Cardiac fibroblast (primary cell): ENCODE measurements at regions not wholly inside any gene's neighbourhood (a gene's known extent, or its start where the extent isn't known, plus 50 kb on each side); places are given as distances from the start of the nearest gene placed in this dataset.

Experiments
- DNase-seq, 2 donors: peaks; one replicate each; pipeline versions ENCODE4 v3.0.0 to v3.0.0-alpha.2; 2010; ENCODE audit warnings: low read depth in 2 of 2
- H3K4me3 ChIP-seq, 2 donors: replicated peaks in 1 of 2; 1 replicate in 1 of 2; 2 replicates in 1 of 2; pipeline ENCODE4 v1.5.1; 2011; ENCODE audit warnings: low read depth in 2 of 2, low read length in 2 of 2, mild to moderate bottlenecking in 2 of 2, moderate library complexity in 1 of 2
- CTCF ChIP-seq: IDR thresholded peaks from one replicate; pipeline ENCODE4 v1.5.1; 2011; ENCODE audit warnings: low read depth, mild to moderate bottlenecking, low read length, inconsistent platforms

DNA sequence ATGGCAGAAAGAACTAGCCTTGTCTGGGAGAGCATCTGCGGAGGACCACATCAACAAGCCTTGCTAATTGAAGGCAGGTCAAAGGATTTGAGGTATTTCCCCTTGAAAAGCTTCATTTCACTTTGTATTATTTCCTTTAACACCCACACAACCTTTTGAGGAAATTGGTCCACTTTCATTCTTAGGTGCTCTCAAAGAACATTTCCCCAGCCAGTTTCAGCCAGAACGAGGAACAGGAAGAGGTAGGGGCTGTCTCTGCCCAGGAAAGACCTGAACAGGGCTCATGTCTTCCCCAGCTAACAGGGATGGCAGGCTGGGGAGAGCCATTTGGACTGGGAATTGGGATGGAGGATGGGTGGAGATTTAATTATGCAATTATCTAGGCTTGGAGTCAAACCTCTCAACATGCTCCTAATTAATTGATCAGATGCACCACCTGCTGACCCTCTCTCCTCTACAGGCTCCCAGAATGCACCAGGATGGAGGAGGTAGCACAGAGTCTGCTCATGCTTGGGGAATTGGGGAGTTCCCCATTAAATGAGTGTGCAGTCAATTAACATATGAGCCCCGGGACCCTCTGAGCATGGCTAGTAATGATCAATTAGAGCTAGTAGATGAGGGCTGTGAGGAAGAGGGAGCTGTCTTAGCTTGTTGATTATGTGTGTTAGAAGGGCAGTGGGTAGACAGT is 84.6 kb downstream of the GP2 start:
- no peak overlapping the region for H3K4me3 ChIP-seq
- TF ChIP-seq CTCF: no peak
- no peak for DNase-seq

DNA sequence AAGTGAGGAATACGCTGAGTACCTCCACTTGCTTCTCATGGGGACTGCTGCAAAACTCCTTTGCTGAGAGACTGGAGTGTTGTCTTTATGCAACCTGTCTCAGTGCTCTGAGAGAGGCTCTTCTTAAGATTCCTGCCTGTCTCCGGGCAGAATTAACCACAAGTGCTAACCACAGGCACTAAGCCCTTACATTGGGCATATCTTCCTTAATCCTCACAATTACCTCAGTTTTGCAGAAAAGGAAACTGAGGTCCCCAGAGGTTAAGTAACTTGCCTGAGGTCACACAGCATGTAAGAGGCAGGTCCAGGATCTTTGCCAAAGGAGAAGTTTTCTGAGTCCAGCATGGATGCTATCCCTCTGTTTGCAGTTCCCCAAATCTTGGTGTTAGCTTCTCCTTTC is 86.0 kb downstream of the GP2 start:
- no peak for DNase-seq
- no peak overlapping the region for H3K4me3 ChIP-seq
- TF ChIP-seq CTCF: no peak

DNA sequence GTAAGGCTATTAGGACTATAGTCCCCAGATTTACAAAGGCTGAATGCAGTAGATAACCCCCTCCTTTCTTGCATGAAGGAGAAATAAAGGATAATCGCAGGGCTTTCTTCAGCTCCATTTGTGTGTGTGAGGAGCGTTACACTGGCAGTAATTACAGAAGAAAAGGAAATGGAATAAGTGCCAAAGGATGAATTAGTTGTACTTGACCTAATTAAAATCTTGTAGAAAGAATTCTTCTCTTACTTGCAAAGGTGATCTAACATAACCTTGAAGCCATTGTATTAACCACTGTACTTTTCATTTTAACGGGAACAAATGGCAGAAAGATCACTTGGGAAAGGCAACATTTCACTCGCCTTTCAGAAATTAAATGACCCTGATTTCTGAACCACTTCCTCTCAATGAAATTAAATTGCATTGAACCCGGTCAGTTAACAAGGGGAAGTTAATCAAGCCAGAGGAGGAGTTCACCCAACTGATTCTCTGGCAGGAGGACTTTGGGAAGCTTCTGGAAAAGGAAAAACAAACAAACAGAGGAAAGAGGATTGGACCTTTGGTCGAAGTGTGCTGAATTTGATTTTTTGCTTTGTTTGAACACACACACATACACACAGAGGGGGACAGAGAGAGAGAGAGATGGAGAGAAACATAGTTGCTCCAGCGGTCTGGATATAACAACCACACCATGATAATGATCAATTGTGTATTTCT is 90.6 kb downstream of the GP2 start:
- H3K4me3 ChIP-seq: no peak overlapping the region
- no peak for TF ChIP-seq CTCF
- no peak for DNase-seq

DNA sequence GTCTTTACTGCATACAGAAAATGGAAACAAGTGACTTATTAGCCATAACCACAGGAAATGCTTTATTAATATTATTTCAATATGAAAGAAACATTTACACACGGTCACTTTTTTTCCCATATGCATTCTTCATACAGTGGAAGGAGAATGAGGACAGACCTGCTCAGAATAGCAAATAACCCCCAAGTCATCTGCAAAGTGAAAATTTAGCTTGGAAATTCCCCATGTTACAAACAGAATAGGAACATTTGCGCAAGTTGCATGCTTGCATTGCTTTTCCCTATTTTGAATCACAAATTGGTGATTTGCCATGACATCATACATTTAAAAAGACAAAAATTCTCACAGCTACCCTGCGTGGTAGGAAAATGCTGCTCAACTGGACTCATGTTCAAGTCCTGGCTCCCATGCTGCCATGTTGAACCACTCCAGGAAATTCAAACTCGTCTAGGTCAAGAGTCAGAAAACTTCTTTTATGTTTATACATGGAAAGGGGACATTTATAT is 102.0 kb downstream of the GP2 start:
- no peak for TF ChIP-seq CTCF
- DNase-seq: no peak
- no peak overlapping the region for H3K4me3 ChIP-seq

DNA sequence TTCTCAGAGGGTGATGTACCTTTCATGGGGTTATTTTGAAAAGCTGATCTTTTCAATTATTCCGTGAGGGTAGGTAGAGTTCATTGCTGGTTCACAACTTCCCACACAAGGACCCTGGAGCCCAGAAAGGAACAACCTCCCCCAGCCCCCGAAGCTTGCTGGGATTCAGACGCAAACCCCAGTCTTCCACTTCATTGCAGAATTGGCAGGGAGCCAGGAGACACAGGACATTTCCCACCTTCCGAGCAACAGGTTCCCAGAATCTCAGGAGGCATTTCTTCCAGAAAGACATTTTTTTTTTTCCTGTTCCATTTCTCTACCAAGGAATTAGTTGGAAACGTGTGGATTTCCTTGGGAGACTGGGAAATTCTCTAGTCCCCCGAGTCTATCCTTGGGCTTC is 106.1 kb downstream of the GP2 start:
- H3K4me3 ChIP-seq: no peak overlapping the region
- no peak for DNase-seq
- TF ChIP-seq CTCF: no peak

DNA sequence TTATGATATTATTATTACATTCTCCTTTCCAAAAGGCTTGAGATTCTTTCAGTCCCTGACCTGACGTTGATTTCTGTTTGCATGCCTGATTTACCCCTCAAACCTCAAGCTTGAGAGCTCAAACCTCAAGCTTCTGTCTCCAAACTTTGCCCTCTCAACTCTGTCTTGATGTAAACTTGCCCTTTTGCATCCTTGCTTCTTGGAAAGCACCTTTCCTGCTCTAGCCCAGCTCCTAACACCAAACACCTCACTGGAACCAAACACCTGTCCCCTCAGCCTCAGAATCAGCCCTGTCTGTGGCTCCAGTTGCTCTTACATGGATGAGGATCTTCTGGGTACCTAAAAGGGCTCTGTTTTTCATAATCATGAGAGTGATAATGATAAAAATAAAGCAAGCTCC is 109.2 kb downstream of the GP2 start:
- TF ChIP-seq CTCF: no peak
- H3K4me3 ChIP-seq: no peak overlapping the region
- DNase-seq: no peak
